ENCODE measurements at regions not wholly inside any gene's neighbourhood (a gene's known extent, or its start where the extent isn't known, plus 50 kb on each side); places are given as distances from the start of the nearest gene placed in this dataset.

DNA sequence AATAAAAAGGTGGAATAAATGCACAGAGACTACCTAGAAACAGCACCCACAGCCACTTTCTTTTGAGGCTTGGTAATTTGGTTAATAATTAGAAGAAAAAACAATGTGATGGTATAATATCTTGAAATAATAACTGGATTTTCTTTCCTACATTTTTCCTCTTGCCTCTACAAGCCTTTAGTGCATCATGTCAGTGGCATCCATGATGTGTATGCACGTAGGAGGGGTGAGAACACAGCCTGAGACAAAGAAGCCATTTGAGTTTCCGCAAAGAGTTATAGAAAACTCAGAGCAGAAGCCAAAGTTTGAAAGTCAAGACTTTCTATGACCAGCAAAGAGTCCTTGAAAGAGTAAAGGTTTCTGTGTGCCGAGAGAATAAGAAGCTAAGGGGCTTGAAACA is 461.3 kb downstream of the BCOR start:
- TF ChIP-seq CTCF (IDR thresholded peaks at IDR 0.05) = no peak
- TF ChIP-seq POLR2A (IDR thresholded peaks at IDR 0.05) = no peak

Measured in thyroid gland (tissue), 4 donors.